OCI-LY3 (cell line): ENCODE measurements at regions not wholly inside any gene's neighbourhood (a gene's known extent, or its start where the extent isn't known, plus 50 kb on each side); places are given as distances from the start of the nearest gene placed in this dataset.

ENCODE experiments used
- CTCF ChIP-seq: fragments of 200-600, 300-600 bp; sonication (generic); IDR thresholded peaks from 2 replicates; pipeline ENCODE4 v1.5.1; 2014; ENCODE audit warnings: antibody characterized with exemption, low read length, low read depth
- EZH2phosphoT487 ChIP-seq: fragments of 200-600 bp; shearing (Covaris generic); IDR thresholded peaks from 2 replicates; pipeline ENCODE4 v1.6.1; 2018; ENCODE audit warnings: antibody characterized with exemption, mixed run types, low read depth

GRCh38 chr4:170652571-170652970, 562.8 kb upstream of the AADAT start:
- TF ChIP-seq CTCF (no peak), EZH2phosphoT487 (no peak)
